Peyer's patch (tissue), 4 donors: ENCODE measurements at regions not wholly inside any gene's neighbourhood (a gene's known extent, or its start where the extent isn't known, plus 50 kb on each side); places are given as distances from the start of the nearest gene placed in this dataset.

Source experiments
- POLR2A ChIP-seq, 2 donors: fragments of 450-650 bp; IDR thresholded peaks; one replicate each; pipeline ENCODE4 v1.5.1; 2017; ENCODE audit warnings: antibody characterized with exemption in 2 of 2, mild to moderate bottlenecking in 2 of 2, moderate library complexity in 2 of 2
- TF ChIP-seq, protein P1 (sequence below), 6 experiments: fragments of 450-650 bp in 4 of 6; fragments of 200-600 bp in 2 of 6; sonication (generic) in 1 of 6; IDR thresholded peaks; one replicate each; pipeline ENCODE4 v1.5.1; 2017 to 2019; ENCODE audit warnings: antibody characterized with exemption in 6 of 6, mild to moderate bottlenecking in 3 of 6, moderate library complexity in 1 of 6

DNA sequence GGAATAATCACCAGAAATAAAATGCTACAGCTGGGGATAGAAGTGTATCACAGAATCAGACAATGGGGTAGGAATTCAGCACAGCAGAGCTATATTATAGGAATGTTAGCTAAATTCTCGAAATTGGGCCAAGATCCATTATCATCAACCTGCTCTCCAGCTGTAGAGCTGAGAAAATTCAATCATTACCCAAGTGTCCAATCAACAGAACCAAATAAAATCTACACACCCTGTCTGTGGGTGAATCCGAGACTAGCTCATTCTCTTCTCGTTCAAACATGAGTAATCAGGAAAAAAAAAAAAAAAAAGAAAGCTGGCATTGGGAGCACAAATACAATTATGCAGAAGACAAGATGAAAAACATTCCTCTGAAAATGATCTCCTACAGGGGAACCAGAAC, 119.2 kb downstream of the CDC7 start:
- TF ChIP-seq, protein P1, sequence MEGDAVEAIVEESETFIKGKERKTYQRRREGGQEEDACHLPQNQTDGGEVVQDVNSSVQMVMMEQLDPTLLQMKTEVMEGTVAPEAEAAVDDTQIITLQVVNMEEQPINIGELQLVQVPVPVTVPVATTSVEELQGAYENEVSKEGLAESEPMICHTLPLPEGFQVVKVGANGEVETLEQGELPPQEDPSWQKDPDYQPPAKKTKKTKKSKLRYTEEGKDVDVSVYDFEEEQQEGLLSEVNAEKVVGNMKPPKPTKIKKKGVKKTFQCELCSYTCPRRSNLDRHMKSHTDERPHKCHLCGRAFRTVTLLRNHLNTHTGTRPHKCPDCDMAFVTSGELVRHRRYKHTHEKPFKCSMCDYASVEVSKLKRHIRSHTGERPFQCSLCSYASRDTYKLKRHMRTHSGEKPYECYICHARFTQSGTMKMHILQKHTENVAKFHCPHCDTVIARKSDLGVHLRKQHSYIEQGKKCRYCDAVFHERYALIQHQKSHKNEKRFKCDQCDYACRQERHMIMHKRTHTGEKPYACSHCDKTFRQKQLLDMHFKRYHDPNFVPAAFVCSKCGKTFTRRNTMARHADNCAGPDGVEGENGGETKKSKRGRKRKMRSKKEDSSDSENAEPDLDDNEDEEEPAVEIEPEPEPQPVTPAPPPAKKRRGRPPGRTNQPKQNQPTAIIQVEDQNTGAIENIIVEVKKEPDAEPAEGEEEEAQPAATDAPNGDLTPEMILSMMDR (IDR thresholded peaks at IDR 0.05), result no peak
- no peak for TF ChIP-seq POLR2A (IDR thresholded peaks at IDR 0.05)
